Stimulated activated naive CD8-positive, alpha-beta T cell treated with anti-CD3 and anti-CD28 coated beads, Interleukin-15, Interleukin-2, amounts not matched to agents 100 ng/mL and 50 ng/mL, for 24 hours (primary cell): ENCODE measurements at regions not wholly inside any gene's neighbourhood (a gene's known extent, or its start where the extent isn't known, plus 50 kb on each side); places are given as distances from the start of the nearest gene placed in this dataset.
"Not testable (repeated sequence)": the region's sequence is repeated elsewhere in the genome, so short reads cannot be mapped to it uniquely, and the experiment has no call there.

ENCODE experiments used
- H3K27ac Mint-ChIP-seq: one replicate; pipeline ENCODE4 v1.8.0; 2021; ENCODE audit warnings: mild to moderate bottlenecking, mixed read lengths
- H3K27me3 Mint-ChIP-seq: one replicate; pipeline ENCODE4 v1.8.0; 2021; ENCODE audit warnings: mixed read lengths
- H3K36me3 Mint-ChIP-seq: one replicate; pipeline ENCODE4 v1.8.0; 2021; ENCODE audit warnings: low read depth, mixed read lengths
- H3K4me1 Mint-ChIP-seq: one replicate; pipeline ENCODE4 v1.8.0; 2021; ENCODE audit warnings: low read depth, mixed read lengths
- H3K4me3 Mint-ChIP-seq: one replicate; pipeline ENCODE4 v1.8.0; 2021; ENCODE audit warnings: mild to moderate bottlenecking, mixed read lengths
- H3K9me3 Mint-ChIP-seq: one replicate; pipeline ENCODE4 v1.8.0; 2021; ENCODE audit warnings: mixed read lengths

- peaks cover 4% of the 10 kb centered on the region for H3K9me3 Mint-ChIP-seq
- H3K27ac Mint-ChIP-seq = no peak overlapping the region
Observed at GRCh38 chr1:5737081-5737480, 255.1 kb downstream of the NPHP4 start.

DNA sequence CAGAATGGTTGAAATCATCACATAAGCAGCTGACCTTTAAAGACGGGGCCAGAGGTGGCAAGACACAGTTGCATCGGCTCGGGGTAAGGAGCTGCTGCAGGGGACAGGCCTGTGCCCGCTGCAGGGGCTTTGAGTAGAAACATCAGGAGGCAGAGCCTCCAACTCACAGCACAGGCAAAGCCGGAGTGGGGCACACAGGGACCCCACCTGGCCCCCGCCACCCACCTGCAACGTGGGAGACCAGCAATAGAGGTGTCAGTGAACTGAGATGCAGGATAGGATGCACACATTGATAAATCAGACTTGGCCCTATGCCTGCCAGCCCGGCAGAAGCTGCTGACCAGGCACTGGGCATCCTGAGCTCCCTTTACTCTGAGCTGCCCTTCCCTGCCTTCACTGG lies 257.2 kb downstream of the NPHP4 start:
- Mint-ChIP-seq H3K36me3 (no peaks in the 10 kb centered on the region), H3K4me1 (peaks cover 6% of the 10 kb centered on the region), H3K27me3 (peaks cover 16% of the 10 kb centered on the region), H3K9me3 (peaks cover 4% of the 10 kb centered on the region), H3K27ac (no peak overlapping the region), H3K4me3 (no peak overlapping the region)

More at GRCh38 chr1:5737081-5737480, 255.1 kb downstream of the NPHP4 start:
- Mint-ChIP-seq H3K4me3 (no peak overlapping the region), H3K27me3 (peaks cover 15% of the 10 kb centered on the region), H3K4me1 (peaks cover 6% of the 10 kb centered on the region), H3K36me3 (no peaks in the 10 kb centered on the region)

DNA sequence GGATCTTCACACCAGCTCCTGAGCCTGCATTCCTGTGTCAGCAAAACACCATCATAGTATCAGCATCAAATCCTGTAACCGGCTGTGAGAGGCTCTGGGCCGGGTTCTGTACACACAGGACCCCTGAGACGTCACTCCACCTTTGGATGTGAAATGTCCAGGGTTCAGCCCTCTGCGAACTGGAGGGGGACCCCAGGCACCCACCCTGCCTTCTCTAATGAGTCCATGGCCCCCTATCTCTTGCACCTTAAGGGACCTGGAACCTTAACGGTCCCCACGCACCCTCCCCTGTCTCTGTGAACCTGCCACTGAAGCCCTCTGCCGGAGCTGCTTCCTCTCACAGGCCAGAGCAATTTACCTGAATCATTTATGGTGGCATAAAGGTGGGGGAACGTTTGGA lies 257.8 kb downstream of the NPHP4 start:
- Mint-ChIP-seq H3K27me3 (peaks cover 20% of the 10 kb centered on the region), H3K27ac (no peak overlapping the region), H3K9me3 (peaks cover 4% of the 10 kb centered on the region), H3K36me3 (no peaks in the 10 kb centered on the region), H3K4me1 (peaks cover under 1% of the 10 kb centered on the region), H3K4me3 (no peak overlapping the region)

- Mint-ChIP-seq H3K4me3 (no peak overlapping the region), H3K9me3 (peaks cover 4% of the 10 kb centered on the region), H3K36me3 (no peaks in the 10 kb centered on the region), H3K27ac (no peak overlapping the region), H3K27me3 (peaks cover 20% of the 10 kb centered on the region), H3K4me1 (no peaks in the 10 kb centered on the region)
Observed at GRCh38 chr1:5733596-5733995, 258.6 kb downstream of the NPHP4 start.

- no peak overlapping the region for H3K4me3 Mint-ChIP-seq
- H3K36me3 Mint-ChIP-seq = no peaks in the 10 kb centered on the region
- H3K27ac Mint-ChIP-seq = no peak overlapping the region
- H3K27me3 Mint-ChIP-seq = peaks cover 16% of the 10 kb centered on the region
- H3K4me1 Mint-ChIP-seq = no peaks in the 10 kb centered on the region
- H3K9me3 Mint-ChIP-seq = no peaks in the 10 kb centered on the region
Observed at GRCh38 chr1:5731110-5731423, 261.2 kb downstream of the NPHP4 start.

DNA sequence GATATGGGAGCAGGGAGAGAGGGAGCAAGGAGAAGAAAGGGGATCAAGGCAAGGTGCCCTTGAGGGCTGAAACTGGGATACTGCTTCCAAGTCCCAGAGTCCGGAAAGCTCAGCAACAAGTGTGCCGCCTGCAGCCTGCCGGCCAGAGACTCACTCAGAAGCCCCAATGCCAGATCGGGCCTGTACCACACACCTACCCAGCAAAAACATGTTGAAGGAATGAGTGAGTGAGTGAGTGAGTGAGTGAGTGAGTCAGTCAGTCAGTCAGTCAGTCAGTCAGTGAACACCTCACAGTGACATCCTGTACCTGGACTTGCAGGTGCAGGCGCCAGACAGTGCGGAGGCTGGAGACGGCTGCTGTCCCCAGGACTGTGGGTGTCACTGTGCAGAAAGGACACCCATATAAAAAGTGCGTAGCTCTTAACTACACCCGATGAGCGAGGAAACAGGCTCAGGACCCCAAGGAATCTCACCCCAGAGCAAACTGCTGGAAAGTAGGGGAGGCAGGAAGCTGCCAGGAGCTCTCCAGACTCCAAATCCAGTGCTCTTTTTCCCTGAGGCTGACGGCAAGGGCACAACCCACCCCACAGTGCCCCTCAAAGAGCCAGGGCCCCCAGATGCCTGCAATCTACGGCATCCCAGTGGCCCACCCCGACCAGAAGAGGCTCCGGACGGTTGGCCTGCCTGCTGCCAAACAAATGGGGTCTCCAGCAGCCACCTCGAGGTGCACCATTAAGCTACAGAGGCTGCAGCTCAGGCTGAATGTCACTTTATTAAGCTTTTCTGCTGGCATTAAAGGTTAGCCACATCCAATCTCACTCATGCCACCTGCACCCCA lies 261.7 kb downstream of the NPHP4 start:
- no peaks in the 10 kb centered on the region for H3K9me3 Mint-ChIP-seq
- H3K27me3 Mint-ChIP-seq = peaks cover 14% of the 10 kb centered on the region
- H3K27ac Mint-ChIP-seq = no peak overlapping the region
- H3K4me1 Mint-ChIP-seq = no peaks in the 10 kb centered on the region
- no peaks in the 10 kb centered on the region for H3K36me3 Mint-ChIP-seq
- no peak overlapping the region for H3K4me3 Mint-ChIP-seq

DNA sequence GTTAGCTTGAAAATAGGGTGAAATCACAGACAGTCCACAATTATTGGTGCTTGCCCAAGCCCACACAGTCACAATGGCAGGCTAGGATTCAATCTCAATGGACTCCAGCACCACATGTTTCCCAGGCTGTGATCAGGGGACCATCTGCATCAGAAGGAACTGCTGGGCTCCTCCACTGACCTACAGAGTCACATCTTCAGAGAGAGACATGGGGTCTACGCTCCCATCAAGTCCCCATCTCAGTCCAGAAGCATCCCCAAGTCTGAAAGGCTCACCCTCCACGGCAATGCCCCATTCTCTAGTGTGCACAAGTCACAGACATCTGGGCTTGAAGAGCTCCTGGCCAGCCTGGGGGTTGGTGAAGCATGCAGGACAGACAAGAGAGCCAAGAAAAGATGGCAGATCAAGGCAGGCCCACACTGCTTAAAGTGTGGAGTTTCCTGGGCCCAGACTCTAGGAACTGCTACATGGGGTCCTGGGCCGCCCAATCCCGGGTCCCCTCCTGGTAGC lies 262.5 kb downstream of the NPHP4 start:
- H3K9me3 Mint-ChIP-seq = no peaks in the 10 kb centered on the region
- no peak overlapping the region for H3K27ac Mint-ChIP-seq
- H3K4me3 Mint-ChIP-seq = no peak overlapping the region
- peaks cover 11% of the 10 kb centered on the region for H3K27me3 Mint-ChIP-seq
- H3K36me3 Mint-ChIP-seq = no peaks in the 10 kb centered on the region
- no peaks in the 10 kb centered on the region for H3K4me1 Mint-ChIP-seq

DNA sequence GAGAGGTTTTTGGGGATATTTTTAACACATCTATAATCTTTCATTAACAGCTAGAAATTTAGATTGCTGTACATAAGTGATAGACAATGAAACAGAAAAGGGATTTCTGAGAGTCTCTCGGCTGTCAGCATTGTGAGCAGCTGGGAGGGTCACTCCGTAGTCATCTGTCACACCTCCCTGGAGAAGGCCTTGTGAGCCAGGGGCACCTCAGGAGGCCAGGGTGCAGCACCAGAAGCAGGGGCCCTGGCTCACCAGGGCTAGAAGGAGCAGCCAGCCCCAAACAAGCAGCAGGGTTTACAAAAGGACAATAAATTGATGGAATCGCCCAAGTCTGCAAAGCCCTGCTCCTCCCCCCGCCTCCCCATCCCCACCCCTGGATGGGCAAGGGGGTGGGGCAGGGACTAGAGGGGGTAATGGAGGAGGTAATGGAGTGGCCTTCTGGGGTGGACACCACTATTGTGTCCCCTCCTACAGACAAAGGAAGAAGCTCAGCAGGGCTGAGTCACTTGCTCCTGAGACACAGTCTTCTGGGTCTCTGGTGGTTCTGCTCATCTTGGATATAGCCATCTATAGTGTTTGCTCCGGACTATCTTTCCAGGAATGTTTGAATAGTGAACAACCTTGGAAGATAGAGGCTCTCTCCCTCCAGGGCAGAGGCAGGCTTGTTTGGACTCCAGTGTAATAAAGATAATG lies 263.4 kb downstream of the NPHP4 start:
- Mint-ChIP-seq H3K27ac (no peak overlapping the region), H3K4me1 (no peaks in the 10 kb centered on the region), H3K27me3 (peaks cover 8% of the 10 kb centered on the region), H3K9me3 (no peaks in the 10 kb centered on the region), H3K36me3 (no peaks in the 10 kb centered on the region), H3K4me3 (no peak overlapping the region)

- H3K36me3 Mint-ChIP-seq = no peaks in the 10 kb centered on the region
- peaks cover 5% of the 10 kb centered on the region for H3K27me3 Mint-ChIP-seq
- no peaks in the 10 kb centered on the region for H3K4me1 Mint-ChIP-seq
- no peaks in the 10 kb centered on the region for H3K9me3 Mint-ChIP-seq
- H3K27ac Mint-ChIP-seq = no peak overlapping the region
- no peak overlapping the region for H3K4me3 Mint-ChIP-seq
Observed at GRCh38 chr1:5727871-5728643, 264.2 kb downstream of the NPHP4 start.

DNA sequence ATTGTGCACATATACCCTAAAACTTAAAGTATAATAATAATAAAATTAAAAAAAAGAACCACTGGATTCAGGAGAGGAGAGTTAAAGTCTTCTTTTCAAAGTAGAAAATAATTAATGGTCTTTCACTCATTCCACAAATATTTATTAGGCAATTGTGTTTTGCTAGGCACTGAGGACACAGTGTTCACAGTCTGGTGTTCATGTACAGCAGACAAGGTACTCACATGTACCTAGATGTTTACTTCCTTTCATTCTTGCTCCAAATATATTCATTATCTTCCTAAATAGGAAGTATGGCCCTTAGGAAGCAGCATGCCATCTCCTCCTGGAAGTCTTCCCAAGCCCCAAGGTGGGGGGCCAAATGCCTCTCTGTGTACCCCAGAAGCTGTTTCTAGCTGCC lies 265.0 kb downstream of the NPHP4 start:
- Mint-ChIP-seq H3K27me3 (peaks cover 5% of the 10 kb centered on the region), H3K36me3 (no peaks in the 10 kb centered on the region), H3K9me3 (no peaks in the 10 kb centered on the region), H3K27ac (no peak overlapping the region), H3K4me1 (no peaks in the 10 kb centered on the region), H3K4me3 (no peak overlapping the region)

- H3K4me1 Mint-ChIP-seq, H3K27me3 Mint-ChIP-seq, H3K4me3 Mint-ChIP-seq, H3K27ac Mint-ChIP-seq, H3K9me3 Mint-ChIP-seq, H3K36me3 Mint-ChIP-seq: not testable (repeated sequence)
Observed at GRCh38 chr1:5726586-5727184, 265.5 kb downstream of the NPHP4 start.

GRCh38 chr1:5725855-5726585 lies 266.2 kb downstream of the NPHP4 start:
- H3K27ac Mint-ChIP-seq = no peak overlapping the region
- no peak overlapping the region for H3K4me3 Mint-ChIP-seq
- H3K4me1 Mint-ChIP-seq = no peaks in the 10 kb centered on the region
- H3K27me3 Mint-ChIP-seq = peaks cover 5% of the 10 kb centered on the region
- no peaks in the 10 kb centered on the region for H3K36me3 Mint-ChIP-seq
- H3K9me3 Mint-ChIP-seq = no peaks in the 10 kb centered on the region

- H3K4me1 Mint-ChIP-seq = no peaks in the 10 kb centered on the region
- H3K4me3 Mint-ChIP-seq = no peak overlapping the region
- H3K27ac Mint-ChIP-seq = no peak overlapping the region
- no peaks in the 10 kb centered on the region for H3K36me3 Mint-ChIP-seq
- H3K27me3 Mint-ChIP-seq = peaks cover 5% of the 10 kb centered on the region
- no peaks in the 10 kb centered on the region for H3K9me3 Mint-ChIP-seq
Observed at GRCh38 chr1:5725406-5725805, 266.8 kb downstream of the NPHP4 start.

DNA sequence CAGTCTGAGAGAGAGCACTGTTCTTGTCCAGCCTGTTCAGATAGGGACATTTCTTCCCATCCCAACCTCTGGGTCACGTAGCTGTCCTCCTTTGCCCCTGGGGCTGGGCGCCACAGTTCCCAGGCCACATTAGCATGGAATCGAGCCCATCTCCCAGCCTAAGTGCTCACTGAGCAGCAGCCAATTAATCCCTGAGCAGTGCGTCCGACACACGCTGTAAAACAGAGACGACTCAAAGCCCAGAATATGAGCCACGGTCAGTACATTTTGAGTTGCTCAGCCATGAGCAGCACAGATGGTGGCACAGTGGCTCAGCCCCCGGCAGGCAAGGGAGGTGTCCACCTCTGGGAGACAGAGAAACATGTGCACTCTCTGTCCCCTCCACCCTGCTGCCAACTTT lies 267.4 kb downstream of the NPHP4 start:
- H3K4me1 Mint-ChIP-seq = no peaks in the 10 kb centered on the region
- no peaks in the 10 kb centered on the region for H3K36me3 Mint-ChIP-seq
- no peaks in the 10 kb centered on the region for H3K9me3 Mint-ChIP-seq
- peaks cover 2% of the 10 kb centered on the region for H3K27me3 Mint-ChIP-seq
- H3K4me3 Mint-ChIP-seq = no peak overlapping the region
- H3K27ac Mint-ChIP-seq = no peak overlapping the region
